ENCODE measurements at regions not wholly inside any gene's neighbourhood (a gene's known extent, or its start where the extent isn't known, plus 50 kb on each side); places are given as distances from the start of the nearest gene placed in this dataset.

- Histone ChIP-seq H3K36me3 (ENCODE audit: control insufficient read depth in 3 of 3, insufficient read depth in 3 of 3, low read length in 3 of 3) (no peaks in the 10 kb centered on the region), H3K27ac (ENCODE audit: low read depth, low read length) (no peak overlapping the region), H3K4me1 (ENCODE audit: control insufficient read depth in 3 of 3, insufficient read depth in 3 of 3, low read length in 3 of 3) (no peaks in the 10 kb centered on the region), H3K9me3 (ENCODE audit: control insufficient read depth in 3 of 3, low read length in 3 of 3) (peaks cover 0 to 6% (median 0%) of the 10 kb centered on the region in 3 donors), H3K27me3 (ENCODE audit: control insufficient read depth in 3 of 3, insufficient read depth in 3 of 3, low read length in 3 of 3) (peaks cover 0 to 5% (median 0%) of the 10 kb centered on the region in 3 donors), H3K9ac (ENCODE audit: low read depth in 1 of 3, low read length in 3 of 3) (no peak overlapping the region), H3K4me3 (ENCODE audit: low read length in 3 of 3) (no peak overlapping the region)
These were observed 745.1 kb upstream of the TENM3 start for GRCh38 chr4:181498148-181498547.

- Histone ChIP-seq H3K9me3 (ENCODE audit: control insufficient read depth in 3 of 3, low read length in 3 of 3) (peaks cover 0 to 6% (median 0%) of the 10 kb centered on the region in 3 donors), H3K4me1 (ENCODE audit: control insufficient read depth in 3 of 3, insufficient read depth in 3 of 3, low read length in 3 of 3) (no peaks in the 10 kb centered on the region), H3K4me3 (ENCODE audit: low read length in 3 of 3) (no peak overlapping the region), H3K9ac (ENCODE audit: low read depth in 1 of 3, low read length in 3 of 3) (no peak overlapping the region), H3K36me3 (ENCODE audit: control insufficient read depth in 3 of 3, insufficient read depth in 3 of 3, low read length in 3 of 3) (no peaks in the 10 kb centered on the region), H3K27me3 (ENCODE audit: control insufficient read depth in 3 of 3, insufficient read depth in 3 of 3, low read length in 3 of 3) (peaks cover 0 to 5% (median 0%) of the 10 kb centered on the region in 3 donors), H3K27ac (ENCODE audit: low read depth, low read length) (no peak overlapping the region)
These were observed 740.6 kb upstream of the TENM3 start for GRCh38 chr4:181502611-181503010.

- H3K27ac ChIP-seq (ENCODE audit: low read depth, low read length): no peak overlapping the region
- no peak overlapping the region for H3K9ac ChIP-seq (ENCODE audit: low read depth in 1 of 3, low read length in 3 of 3)
- H3K27me3 ChIP-seq (ENCODE audit: control insufficient read depth in 3 of 3, insufficient read depth in 3 of 3, low read length in 3 of 3): peaks cover 0 to 5% (median 3%) of the 10 kb centered on the region in 3 donors
- H3K36me3 ChIP-seq (ENCODE audit: control insufficient read depth in 3 of 3, insufficient read depth in 3 of 3, low read length in 3 of 3): no peaks in the 10 kb centered on the region
- no peaks in the 10 kb centered on the region for H3K9me3 ChIP-seq (ENCODE audit: control insufficient read depth in 3 of 3, low read length in 3 of 3)
- no peaks in the 10 kb centered on the region for H3K4me1 ChIP-seq (ENCODE audit: control insufficient read depth in 3 of 3, insufficient read depth in 3 of 3, low read length in 3 of 3)
- H3K4me3 ChIP-seq (ENCODE audit: low read length in 3 of 3): no peak overlapping the region
These were observed 739.4 kb upstream of the TENM3 start for GRCh38 chr4:181503687-181504390.

GRCh38 chr4:181504924-181505323 lies 738.3 kb upstream of the TENM3 start:
- H3K9me3 ChIP-seq (ENCODE audit: control insufficient read depth in 3 of 3, low read length in 3 of 3): no peaks in the 10 kb centered on the region
- no peak overlapping the region for H3K4me3 ChIP-seq (ENCODE audit: low read length in 3 of 3)
- no peak overlapping the region for H3K9ac ChIP-seq (ENCODE audit: low read depth in 1 of 3, low read length in 3 of 3)
- no peaks in the 10 kb centered on the region for H3K36me3 ChIP-seq (ENCODE audit: control insufficient read depth in 3 of 3, insufficient read depth in 3 of 3, low read length in 3 of 3)
- H3K27ac ChIP-seq (ENCODE audit: low read depth, low read length): no peak overlapping the region
- H3K27me3 ChIP-seq (ENCODE audit: control insufficient read depth in 3 of 3, insufficient read depth in 3 of 3, low read length in 3 of 3): peaks cover 0 to 5% (median 3%) of the 10 kb centered on the region in 3 donors
- H3K4me1 ChIP-seq (ENCODE audit: control insufficient read depth in 3 of 3, insufficient read depth in 3 of 3, low read length in 3 of 3): no peaks in the 10 kb centered on the region

GRCh38 chr4:181507180-181507835 lies 735.9 kb upstream of the TENM3 start:
- H3K9me3 ChIP-seq (ENCODE audit: control insufficient read depth in 3 of 3, low read length in 3 of 3): no peaks in the 10 kb centered on the region
- H3K27ac ChIP-seq (ENCODE audit: low read depth, low read length): no peak overlapping the region
- no peaks in the 10 kb centered on the region for H3K36me3 ChIP-seq (ENCODE audit: control insufficient read depth in 3 of 3, insufficient read depth in 3 of 3, low read length in 3 of 3)
- H3K27me3 ChIP-seq (ENCODE audit: control insufficient read depth in 3 of 3, insufficient read depth in 3 of 3, low read length in 3 of 3): peaks cover 0 to 3% (median 0%) of the 10 kb centered on the region in 3 donors
- H3K9ac ChIP-seq (ENCODE audit: low read depth in 1 of 3, low read length in 3 of 3): no peak overlapping the region
- H3K4me3 ChIP-seq (ENCODE audit: low read length in 3 of 3): no peak overlapping the region
- no peaks in the 10 kb centered on the region for H3K4me1 ChIP-seq (ENCODE audit: control insufficient read depth in 3 of 3, insufficient read depth in 3 of 3, low read length in 3 of 3)

GRCh38 chr4:181507938-181508337 lies 735.3 kb upstream of the TENM3 start:
- H3K27ac ChIP-seq (ENCODE audit: low read depth, low read length): no peak overlapping the region
- H3K9ac ChIP-seq (ENCODE audit: low read depth in 1 of 3, low read length in 3 of 3): no peak overlapping the region
- H3K9me3 ChIP-seq (ENCODE audit: control insufficient read depth in 3 of 3, low read length in 3 of 3): no peaks in the 10 kb centered on the region
- H3K4me3 ChIP-seq (ENCODE audit: low read length in 3 of 3): no peak overlapping the region
- no peaks in the 10 kb centered on the region for H3K4me1 ChIP-seq (ENCODE audit: control insufficient read depth in 3 of 3, insufficient read depth in 3 of 3, low read length in 3 of 3)
- peaks cover 0 to 3% (median 0%) of the 10 kb centered on the region in 3 donors for H3K27me3 ChIP-seq (ENCODE audit: control insufficient read depth in 3 of 3, insufficient read depth in 3 of 3, low read length in 3 of 3)
- no peaks in the 10 kb centered on the region for H3K36me3 ChIP-seq (ENCODE audit: control insufficient read depth in 3 of 3, insufficient read depth in 3 of 3, low read length in 3 of 3)

GRCh38 chr4:181508601-181509000 lies 734.6 kb upstream of the TENM3 start:
- peaks cover 0 to 3% (median 0%) of the 10 kb centered on the region in 3 donors for H3K27me3 ChIP-seq (ENCODE audit: control insufficient read depth in 3 of 3, insufficient read depth in 3 of 3, low read length in 3 of 3)
- H3K36me3 ChIP-seq (ENCODE audit: control insufficient read depth in 3 of 3, insufficient read depth in 3 of 3, low read length in 3 of 3): no peaks in the 10 kb centered on the region
- no peak overlapping the region for H3K4me3 ChIP-seq (ENCODE audit: low read length in 3 of 3)
- no peaks in the 10 kb centered on the region for H3K9me3 ChIP-seq (ENCODE audit: control insufficient read depth in 3 of 3, low read length in 3 of 3)
- H3K9ac ChIP-seq (ENCODE audit: low read depth in 1 of 3, low read length in 3 of 3): no peak overlapping the region
- no peak overlapping the region for H3K27ac ChIP-seq (ENCODE audit: low read depth, low read length)
- H3K4me1 ChIP-seq (ENCODE audit: control insufficient read depth in 3 of 3, insufficient read depth in 3 of 3, low read length in 3 of 3): no peaks in the 10 kb centered on the region

- Histone ChIP-seq H3K4me3 (ENCODE audit: low read length in 3 of 3) (no peak overlapping the region), H3K9ac (ENCODE audit: low read depth in 1 of 3, low read length in 3 of 3) (no peak overlapping the region), H3K9me3 (ENCODE audit: control insufficient read depth in 3 of 3, low read length in 3 of 3) (no peaks in the 10 kb centered on the region), H3K4me1 (ENCODE audit: control insufficient read depth in 3 of 3, insufficient read depth in 3 of 3, low read length in 3 of 3) (no peaks in the 10 kb centered on the region), H3K27me3 (ENCODE audit: control insufficient read depth in 3 of 3, insufficient read depth in 3 of 3, low read length in 3 of 3) (peaks cover 0 to 3% (median 0%) of the 10 kb centered on the region in 3 donors), H3K27ac (ENCODE audit: low read depth, low read length) (no peak overlapping the region), H3K36me3 (ENCODE audit: control insufficient read depth in 3 of 3, insufficient read depth in 3 of 3, low read length in 3 of 3) (no peaks in the 10 kb centered on the region)
These were observed 734.1 kb upstream of the TENM3 start for GRCh38 chr4:181509073-181509472.

- Histone ChIP-seq H3K9me3 (ENCODE audit: control insufficient read depth in 3 of 3, low read length in 3 of 3) (no peaks in the 10 kb centered on the region), H3K4me1 (ENCODE audit: control insufficient read depth in 3 of 3, insufficient read depth in 3 of 3, low read length in 3 of 3) (no peaks in the 10 kb centered on the region), H3K9ac (ENCODE audit: low read depth in 1 of 3, low read length in 3 of 3) (no peak overlapping the region), H3K27ac (ENCODE audit: low read depth, low read length) (no peak overlapping the region), H3K27me3 (ENCODE audit: control insufficient read depth in 3 of 3, insufficient read depth in 3 of 3, low read length in 3 of 3) (no peaks in the 10 kb centered on the region), H3K36me3 (ENCODE audit: control insufficient read depth in 3 of 3, insufficient read depth in 3 of 3, low read length in 3 of 3) (no peaks in the 10 kb centered on the region), H3K4me3 (ENCODE audit: low read length in 3 of 3) (no peak overlapping the region)
These were observed 725.7 kb upstream of the TENM3 start for GRCh38 chr4:181517491-181517890.

GRCh38 chr4:181520790-181521189 lies 722.4 kb upstream of the TENM3 start:
- no peaks in the 10 kb centered on the region for H3K4me1 ChIP-seq (ENCODE audit: control insufficient read depth in 3 of 3, insufficient read depth in 3 of 3, low read length in 3 of 3)
- H3K4me3 ChIP-seq (ENCODE audit: low read length in 3 of 3): no peak overlapping the region
- H3K36me3 ChIP-seq (ENCODE audit: control insufficient read depth in 3 of 3, insufficient read depth in 3 of 3, low read length in 3 of 3): no peaks in the 10 kb centered on the region
- H3K27me3 ChIP-seq (ENCODE audit: control insufficient read depth in 3 of 3, insufficient read depth in 3 of 3, low read length in 3 of 3): no peaks in the 10 kb centered on the region
- H3K9me3 ChIP-seq (ENCODE audit: control insufficient read depth in 3 of 3, low read length in 3 of 3): no peaks in the 10 kb centered on the region
- H3K27ac ChIP-seq (ENCODE audit: low read depth, low read length): no peak overlapping the region
- no peak overlapping the region for H3K9ac ChIP-seq (ENCODE audit: low read depth in 1 of 3, low read length in 3 of 3)

Measured in skeletal muscle tissue (tissue), 3 donors.